Peyer's patch (tissue), 4 donors: ENCODE measurements at regions not wholly inside any gene's neighbourhood (a gene's known extent, or its start where the extent isn't known, plus 50 kb on each side); places are given as distances from the start of the nearest gene placed in this dataset.

Experiments
- POLR2A ChIP-seq, 2 donors: fragments of 450-650 bp; IDR thresholded peaks; one replicate each; pipeline ENCODE4 v1.5.1; 2017; ENCODE audit warnings: antibody characterized with exemption in 2 of 2, mild to moderate bottlenecking in 2 of 2, moderate library complexity in 2 of 2
- TF ChIP-seq, protein P1 (sequence below), 6 experiments: fragments of 450-650 bp in 4 of 6; fragments of 200-600 bp in 2 of 6; sonication (generic) in 1 of 6; IDR thresholded peaks; one replicate each; pipeline ENCODE4 v1.5.1; 2017 to 2019; ENCODE audit warnings: antibody characterized with exemption in 6 of 6, mild to moderate bottlenecking in 3 of 6, moderate library complexity in 1 of 6

- TF ChIP-seq, protein P1, sequence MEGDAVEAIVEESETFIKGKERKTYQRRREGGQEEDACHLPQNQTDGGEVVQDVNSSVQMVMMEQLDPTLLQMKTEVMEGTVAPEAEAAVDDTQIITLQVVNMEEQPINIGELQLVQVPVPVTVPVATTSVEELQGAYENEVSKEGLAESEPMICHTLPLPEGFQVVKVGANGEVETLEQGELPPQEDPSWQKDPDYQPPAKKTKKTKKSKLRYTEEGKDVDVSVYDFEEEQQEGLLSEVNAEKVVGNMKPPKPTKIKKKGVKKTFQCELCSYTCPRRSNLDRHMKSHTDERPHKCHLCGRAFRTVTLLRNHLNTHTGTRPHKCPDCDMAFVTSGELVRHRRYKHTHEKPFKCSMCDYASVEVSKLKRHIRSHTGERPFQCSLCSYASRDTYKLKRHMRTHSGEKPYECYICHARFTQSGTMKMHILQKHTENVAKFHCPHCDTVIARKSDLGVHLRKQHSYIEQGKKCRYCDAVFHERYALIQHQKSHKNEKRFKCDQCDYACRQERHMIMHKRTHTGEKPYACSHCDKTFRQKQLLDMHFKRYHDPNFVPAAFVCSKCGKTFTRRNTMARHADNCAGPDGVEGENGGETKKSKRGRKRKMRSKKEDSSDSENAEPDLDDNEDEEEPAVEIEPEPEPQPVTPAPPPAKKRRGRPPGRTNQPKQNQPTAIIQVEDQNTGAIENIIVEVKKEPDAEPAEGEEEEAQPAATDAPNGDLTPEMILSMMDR (IDR thresholded peaks at IDR 0.05), result no peak
- TF ChIP-seq POLR2A (IDR thresholded peaks at IDR 0.05), result no peak
Observed at GRCh38 chr20:57788936-57789613, 79.3 kb upstream of the PMEPA1 start.
